ENCODE measurements at regions not wholly inside any gene's neighbourhood (a gene's known extent, or its start where the extent isn't known, plus 50 kb on each side); places are given as distances from the start of the nearest gene placed in this dataset.

DNA sequence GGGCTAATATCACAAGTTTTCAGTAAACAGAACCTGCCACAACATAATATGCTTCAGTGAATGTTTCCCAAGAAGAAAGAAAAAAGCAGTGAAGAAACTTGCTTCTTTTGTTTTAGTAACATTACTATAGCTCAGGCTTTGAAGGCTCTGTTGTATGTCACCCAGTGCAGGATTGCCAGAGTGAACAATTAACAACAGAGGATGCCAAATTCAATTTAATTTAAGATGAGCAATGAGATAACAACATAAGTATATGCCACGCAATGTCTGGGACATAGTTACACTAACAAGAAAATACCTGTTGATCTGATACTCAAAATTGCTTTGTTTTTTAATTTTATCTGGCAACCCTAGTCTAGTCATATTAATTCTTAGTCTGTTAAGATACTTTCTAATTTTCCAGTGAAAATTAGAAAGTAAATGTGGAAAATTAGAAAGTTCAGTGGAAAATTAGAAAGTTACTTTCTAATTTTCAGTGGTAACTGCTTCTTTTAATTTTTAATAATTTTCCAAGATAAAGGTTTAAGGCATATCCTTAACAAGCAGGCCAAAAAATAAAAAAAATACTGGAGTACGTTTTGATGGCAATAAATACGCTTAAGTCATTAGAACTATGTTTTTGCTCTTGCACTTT lies 336.3 kb downstream of the SLITRK6 start:
- DNase-seq (ENCODE audit: low spot score): no peak

DNA sequence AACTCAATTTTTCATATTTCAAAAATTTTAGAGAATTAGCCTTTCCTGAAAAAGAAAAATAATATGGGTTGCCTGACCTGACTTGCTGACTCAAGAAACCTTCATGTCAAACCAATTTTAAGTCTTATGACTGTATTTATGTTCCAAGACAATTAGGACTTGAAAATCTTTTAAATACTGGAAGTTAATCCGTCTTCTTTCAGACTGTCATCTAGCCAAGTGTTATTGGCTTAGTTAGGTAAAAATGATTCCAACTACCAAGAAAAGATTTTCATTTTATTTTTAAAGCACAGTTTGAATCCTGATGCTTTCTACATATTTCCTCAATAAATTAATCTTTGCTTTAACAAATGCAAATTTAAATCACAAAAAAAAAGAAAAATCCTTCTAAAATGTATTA lies 337.6 kb downstream of the SLITRK6 start:
- no peak for DNase-seq (ENCODE audit: low spot score)

DNA sequence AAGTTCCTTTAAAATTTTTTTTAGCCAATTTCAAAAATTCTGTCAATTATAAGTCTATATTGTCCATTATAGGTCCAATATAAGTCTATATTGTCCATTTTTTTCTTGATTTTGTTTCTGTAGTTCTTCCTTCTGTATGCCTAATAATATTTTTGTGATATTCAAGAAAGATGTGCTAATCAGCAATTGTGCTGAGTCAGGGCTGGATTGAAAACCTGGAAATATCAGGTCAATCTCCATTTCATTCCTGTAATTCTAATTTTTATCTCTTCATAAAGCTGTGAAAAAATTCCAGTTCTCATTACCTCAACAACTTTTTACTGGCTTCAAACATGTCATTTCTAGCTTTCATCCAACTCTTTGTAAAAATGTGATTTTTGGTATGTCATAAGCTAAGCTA lies 353.7 kb downstream of the SLITRK6 start:
- no peak for DNase-seq (ENCODE audit: low spot score)

DNA sequence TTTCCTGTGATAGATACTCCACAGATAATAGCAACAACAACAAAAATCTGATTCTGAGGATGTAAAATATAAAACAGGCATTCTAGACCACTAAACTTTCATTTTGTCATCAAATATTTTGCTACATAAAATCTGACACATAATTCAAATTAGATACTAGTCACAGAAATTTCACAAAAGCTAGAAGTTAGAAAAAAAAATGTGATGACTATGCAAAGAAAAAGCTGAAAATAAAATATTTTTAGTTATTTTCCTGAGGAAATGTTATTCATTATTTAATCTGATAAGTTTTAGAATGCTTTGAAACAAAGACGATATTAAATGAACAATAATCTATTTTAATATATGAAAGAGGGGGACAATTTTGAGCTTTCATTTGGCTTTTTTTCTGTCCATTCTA lies 357.2 kb downstream of the SLITRK6 start:
- no peak for DNase-seq (ENCODE audit: low spot score)

DNA sequence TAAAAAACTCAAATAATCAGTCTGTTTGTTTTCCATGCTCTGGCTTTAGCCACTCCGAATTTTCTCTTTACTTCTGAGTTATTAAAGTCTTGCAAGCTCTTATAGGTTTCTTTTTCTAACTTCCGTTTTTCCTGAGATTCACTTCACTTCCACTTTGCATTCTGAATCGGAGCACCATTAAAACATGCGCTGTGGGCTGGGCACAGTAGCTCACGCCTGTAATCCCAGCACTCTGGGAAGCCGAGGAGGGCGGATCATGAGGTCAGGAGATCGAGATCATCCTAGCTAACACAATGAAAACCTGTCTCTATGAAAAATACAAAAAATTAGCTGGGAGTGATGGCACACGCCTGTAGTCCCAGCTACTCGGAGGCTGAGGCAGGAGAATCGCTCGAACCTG lies 357.9 kb downstream of the SLITRK6 start:
- DNase-seq (ENCODE audit: low spot score): no peak

DNA sequence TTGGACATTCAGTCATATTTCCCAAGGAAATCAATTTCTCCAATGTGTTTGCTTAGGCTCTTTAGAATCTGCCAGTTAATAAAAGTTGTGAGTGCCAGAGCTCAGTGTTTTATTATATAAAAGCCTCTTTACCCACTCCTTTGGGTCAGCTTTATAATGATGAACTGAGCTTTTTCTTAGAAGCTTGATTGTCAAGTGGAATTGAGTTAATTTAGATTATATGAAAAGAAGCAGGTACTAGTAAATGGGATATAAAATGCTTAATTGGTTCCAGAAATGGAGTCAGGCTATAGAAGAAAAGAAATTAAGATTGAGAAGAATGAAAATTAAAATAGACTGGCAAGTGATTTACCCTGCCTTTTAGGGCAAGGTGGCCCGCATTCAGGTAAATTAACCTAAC lies 363.2 kb downstream of the SLITRK6 start:
- no peak for DNase-seq (ENCODE audit: low spot score)

DNA sequence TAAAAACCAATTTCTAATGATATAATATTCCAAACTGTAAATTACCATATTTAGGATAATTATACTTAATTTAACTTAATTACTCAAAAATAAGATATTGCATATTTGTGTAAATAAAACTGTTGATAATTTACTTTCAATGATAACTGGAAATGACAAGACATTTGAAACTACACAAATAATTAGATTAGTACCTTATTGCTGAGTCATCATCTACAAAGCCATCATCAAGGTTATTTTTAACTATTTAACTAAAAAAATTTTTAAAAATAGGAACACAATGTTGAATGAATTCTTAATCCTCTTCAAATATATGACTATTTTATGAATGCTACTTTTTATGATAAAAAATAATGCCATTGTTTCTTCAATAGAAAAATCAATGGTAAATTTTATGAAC lies 364.3 kb downstream of the SLITRK6 start:
- DNase-seq (ENCODE audit: low spot score): no peak

DNA sequence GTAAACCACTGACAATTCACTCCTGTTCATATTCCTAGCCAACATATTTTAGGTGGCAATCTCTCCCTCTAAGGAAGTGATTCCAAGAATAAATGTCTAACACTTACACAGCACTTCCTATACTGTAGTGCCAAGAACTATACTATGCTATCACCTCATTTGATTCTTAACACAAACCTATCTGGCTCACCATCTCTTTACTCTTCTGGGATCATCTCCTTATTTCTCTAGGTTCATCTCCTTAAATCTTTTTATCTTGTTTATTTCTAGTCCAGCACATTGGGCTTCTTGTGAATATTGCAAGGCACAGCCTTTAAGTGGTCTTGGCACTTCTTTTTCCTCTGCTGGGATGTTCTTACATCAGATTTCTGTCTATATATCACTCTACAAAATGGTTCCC lies 366.3 kb downstream of the SLITRK6 start:
- no peak for DNase-seq (ENCODE audit: low spot score)

DNA sequence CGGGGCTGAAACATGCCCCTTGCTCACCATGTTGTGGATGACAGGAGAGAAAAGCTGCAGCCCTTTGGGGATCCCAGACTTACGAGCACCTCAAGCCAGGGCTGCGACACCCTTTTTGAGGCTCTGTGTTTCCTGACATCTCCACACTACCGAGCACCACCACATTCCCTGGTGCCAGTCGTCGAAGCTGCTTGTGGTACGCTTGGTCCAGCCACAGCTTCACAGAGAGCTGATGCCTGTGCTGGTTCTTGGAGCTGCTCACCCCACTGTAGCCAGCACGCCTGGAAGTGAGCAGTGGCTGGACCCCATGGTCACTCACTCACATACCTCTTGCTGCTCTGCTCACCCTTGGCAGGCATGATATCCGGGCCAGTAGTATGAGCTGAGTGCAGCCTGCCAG lies 367.5 kb downstream of the SLITRK6 start:
- DNase-seq (ENCODE audit: low spot score): no peak

DNA sequence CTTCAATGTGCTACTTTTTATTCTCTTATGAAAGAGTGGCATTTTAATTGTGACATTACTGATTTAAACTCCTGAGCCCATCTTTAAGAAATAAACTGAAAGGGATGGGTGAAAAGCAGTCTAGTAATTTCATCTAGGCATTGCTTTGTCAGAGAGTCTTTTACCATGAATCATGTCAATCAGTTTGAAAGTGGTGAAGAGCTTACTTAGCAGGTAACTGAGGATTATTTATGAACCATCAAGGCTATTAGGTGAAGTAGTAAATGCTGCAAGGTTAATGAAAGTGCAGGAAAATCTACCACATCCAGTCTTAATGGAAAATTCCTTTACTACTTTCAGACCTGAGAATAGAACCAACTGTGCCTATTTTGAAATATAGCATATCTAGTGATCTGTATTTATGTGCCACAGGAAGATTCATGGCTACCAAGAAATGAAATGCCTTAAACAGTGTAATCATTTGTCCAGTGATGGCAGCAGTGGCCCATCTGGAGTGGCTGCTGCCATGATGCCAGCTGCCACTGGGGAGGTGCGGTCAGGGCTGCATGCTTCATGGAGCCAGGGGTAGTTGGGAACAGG lies 368.9 kb downstream of the SLITRK6 start:
- DNase-seq (ENCODE audit: low spot score): no peak

DNA sequence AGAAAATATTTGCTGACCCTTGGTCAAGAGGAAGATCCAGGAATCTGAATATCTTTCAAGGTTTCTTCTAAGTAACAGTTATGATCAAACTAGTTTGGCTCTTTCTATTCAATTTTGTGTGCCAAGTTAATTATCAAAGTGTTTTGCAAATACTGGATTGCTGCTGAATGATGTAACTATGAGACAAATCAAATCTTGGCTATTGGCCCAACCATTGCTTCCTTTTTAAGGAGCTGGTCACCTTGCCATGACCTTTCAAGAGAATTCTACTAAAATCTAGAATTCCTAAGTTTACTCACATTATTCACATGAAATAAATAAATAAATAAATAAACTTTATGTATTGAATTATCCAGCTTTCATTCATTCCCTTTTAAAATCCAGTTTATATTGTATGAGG lies 371.8 kb downstream of the SLITRK6 start:
- no peak for DNase-seq (ENCODE audit: low spot score)

DNA sequence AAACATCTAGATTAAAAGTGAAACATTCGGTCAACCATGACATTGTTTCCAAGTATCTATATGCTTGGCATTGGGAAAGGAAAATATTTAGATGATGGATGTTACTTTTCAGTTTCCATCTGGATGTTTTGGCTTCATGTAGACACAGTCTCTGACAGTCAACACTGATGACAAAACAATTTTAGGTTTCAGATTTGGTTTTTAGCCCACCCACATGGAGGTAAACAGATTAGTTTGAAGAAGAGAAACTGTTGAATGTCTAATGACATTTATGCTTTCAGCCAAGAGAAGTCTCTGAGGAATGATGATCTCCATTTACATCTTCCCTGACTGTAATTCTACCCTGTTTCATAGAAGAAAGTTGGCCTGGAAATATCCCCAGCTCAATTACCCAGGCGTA lies 379.1 kb downstream of the SLITRK6 start:
- no peak for DNase-seq (ENCODE audit: low spot score)

DNA sequence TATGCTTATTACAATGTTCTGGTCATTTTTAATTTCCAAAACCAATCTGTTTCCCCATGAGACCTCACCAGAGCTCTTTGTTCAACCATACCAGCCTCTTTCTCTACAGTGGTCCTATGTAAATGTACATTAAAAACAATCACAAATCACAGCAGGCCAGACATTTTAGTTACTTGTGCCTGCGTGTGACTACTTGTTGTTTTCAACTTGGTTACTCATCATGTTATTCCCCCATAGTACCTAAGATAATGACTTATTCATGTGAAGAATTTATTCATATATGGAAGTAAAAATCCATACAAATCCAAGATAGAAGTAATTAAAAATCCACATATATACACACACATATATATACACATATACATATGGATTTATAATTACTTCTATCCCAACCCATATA lies 379.6 kb downstream of the SLITRK6 start:
- DNase-seq (ENCODE audit: low spot score): no peak

DNA sequence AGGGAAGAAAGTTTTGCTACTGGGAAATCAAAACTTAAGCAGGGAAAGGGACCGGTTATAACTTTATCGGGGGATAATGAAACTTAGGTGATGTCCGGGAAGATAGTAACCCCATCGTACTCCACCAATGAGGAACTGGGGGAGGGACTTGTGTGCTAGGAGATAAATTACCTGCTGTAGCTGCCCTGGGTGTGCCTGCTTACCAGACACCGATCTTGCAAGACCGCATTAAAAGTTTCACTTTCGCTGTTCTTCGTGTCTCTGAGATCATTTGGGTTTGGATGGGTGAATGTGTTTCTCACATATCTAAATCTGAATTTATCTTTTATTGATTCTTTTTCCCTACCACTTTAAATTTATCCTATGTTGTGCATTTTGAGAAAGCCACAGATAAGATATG lies 381.4 kb downstream of the SLITRK6 start:
- DNase-seq (ENCODE audit: low spot score): no peak

DNA sequence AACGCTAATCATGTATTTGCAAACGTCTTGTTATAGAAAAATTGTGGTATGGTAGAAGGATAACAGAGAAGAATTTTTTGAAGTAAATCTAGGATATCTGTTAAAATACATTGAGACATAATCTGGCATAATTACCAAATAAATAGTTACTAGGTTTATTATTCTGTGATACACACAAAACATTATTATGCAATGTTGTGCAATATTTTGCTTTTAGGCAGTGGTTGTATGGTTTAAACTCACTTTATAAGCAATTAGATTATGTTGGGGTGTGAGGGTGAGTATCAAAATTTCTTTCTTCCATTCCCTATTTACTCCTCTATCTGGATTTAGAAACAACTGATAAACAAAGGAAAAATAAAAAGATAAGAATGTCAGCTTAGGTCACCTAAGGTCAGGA lies 385.6 kb downstream of the SLITRK6 start:
- DNase-seq (ENCODE audit: low spot score): no peak

DNA sequence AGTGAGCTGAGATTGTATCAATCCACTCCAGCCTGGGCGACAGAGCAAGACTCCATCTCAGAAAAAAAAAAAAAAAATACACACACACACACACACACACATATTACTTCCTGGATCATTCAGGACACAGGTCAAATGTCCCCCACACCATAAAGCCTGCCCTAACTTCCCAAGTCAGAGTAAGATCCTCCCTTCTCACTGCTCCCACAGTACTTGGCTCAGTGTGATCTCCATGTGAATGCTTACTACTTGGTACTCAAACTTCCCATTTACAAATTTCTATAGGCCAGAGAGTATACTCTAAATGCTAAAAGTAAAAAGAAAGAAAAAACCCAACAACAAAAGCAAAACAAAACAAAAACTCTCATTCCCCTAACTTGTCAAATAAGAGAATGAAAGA lies 386.8 kb downstream of the SLITRK6 start:
- DNase-seq (ENCODE audit: low spot score): no peak

DNA sequence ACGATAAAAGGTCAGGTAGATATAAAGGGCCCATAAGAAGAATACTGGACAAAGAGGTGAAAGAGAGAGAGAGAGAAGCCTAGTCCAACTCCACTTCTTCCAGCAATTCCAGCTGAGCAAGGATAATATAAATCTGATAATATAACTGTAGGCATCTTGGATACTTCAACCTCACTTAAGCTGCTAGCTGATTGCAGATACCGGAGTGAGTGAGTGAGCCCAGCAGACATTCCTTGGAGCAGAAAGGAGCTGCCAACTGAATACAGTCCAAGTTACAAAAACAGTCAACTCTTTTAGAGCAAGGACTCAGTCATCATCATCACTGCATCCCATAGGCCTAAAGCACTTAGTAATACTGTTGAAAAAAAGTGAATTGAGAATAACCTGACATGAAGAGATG lies 387.6 kb downstream of the SLITRK6 start:
- no peak for DNase-seq (ENCODE audit: low spot score)

DNA sequence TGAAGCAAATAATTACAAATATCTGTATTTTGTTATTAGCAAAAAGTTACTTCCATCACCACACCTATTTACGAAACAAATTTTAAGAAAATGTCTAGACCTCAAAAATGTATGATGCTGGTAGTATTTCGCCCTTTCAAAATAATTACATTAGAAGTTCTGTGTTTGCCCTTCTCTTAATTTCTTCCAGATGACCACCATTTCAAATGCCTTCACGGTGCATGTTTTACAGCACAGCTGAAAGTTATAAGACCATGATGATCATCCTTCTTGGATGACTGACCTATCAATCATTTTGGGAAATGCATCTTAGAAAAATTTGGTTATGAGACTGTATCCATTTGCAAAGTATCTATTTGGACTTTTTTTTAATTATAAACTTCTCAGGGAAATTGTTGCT lies 390.8 kb downstream of the SLITRK6 start:
- DNase-seq (ENCODE audit: low spot score): no peak

DNA sequence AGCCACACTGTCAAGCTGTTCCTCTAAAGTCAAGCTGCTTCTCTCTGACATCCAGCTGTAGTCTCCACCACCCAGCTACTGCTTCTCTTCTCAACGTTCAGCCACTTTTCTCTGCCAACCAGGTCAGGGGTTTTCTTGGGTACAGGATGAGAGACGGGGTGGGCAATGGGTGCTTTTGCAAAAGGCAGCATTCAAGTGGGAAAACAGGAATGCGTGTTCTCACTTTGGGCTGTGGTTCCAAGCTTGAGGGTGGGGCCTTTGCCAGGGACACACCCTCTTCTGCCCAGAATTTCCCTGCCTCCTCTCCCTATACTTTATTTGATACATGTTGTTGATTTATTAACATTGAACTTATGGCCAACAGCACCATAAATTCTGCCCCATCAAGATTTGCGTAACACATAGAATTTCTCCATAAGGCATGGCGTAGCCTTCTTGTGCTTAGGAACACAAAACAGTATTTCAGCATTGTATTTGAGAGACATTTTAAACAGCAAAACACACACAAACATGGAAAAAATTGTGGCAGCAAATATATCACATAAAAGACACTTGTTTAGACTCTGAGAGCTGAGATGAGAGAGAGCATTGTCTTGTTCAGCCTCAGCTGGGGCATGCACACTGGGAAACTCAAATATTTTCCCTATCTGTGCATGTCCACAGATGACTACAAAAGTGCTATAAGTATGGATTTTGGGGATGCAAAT lies 392.8 kb downstream of the SLITRK6 start:
- DNase-seq (ENCODE audit: low spot score): no peak

DNA sequence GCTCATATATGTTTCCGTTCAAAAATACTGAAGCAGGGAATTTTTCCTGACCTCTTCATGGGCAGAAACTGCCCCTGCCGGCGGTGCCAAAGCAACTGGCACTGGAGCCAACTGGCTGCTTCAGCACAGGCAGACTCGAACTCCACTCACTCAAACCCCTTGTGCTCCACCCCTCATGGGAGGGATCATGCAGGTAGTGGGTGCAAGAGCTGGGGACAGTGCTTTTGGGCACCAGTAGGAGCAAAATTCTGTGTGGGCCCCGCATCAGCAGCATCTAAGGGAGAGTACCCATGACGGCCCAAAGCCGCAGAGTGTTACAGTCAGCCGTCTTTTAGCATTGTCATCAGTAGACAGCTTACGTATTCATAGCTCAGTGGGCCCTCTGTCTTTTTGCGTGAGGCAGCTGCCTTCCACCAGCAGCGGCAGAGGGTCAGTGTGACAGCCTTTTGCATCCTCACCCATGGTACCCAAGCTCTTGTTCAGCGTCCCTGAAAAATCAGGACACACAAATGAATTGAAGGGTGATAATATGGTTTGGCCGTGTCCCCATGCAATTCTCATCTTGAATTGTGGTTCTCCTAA lies 393.8 kb downstream of the SLITRK6 start:
- no peak for DNase-seq (ENCODE audit: low spot score)

DNA sequence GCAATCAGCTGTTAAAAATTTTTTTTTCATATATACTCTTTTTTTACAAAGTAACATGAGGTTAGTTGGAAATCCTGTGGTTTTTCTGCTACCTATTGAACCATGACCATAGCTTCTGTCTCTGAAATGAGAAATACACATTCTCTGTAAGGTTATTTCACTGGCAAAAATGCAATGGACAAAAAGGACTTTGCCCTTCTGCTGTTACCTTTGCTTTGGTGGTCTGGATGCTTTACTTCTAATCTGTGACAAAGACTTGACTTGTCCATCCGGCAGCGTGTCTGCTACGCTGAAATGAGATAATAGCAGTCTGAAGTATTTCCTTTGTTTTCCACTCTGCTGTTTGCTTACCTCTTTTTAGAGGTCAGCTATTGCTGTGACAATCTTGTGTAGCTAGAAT lies 412.8 kb downstream of the SLITRK6 start:
- DNase-seq (ENCODE audit: low spot score): no peak

DNA sequence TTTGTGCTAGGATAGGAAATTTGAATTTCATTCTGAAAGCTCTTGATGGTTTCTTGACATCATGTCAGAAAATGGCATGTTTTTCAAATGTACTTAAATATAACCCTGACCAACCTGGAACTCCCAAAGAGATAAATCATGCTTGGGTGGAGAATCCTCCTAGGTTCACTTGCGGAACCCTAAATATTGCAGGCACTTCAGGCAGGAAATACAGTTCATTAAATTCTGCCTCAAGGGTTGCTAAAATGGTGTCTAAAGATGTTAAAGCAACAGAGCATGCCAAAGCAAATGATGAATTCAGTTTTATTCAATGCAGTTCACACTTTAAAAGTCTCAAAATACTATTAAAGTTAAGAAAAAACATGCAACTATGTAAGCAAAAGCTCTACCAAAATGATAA lies 415.9 kb downstream of the SLITRK6 start:
- DNase-seq (ENCODE audit: low spot score): no peak

DNA sequence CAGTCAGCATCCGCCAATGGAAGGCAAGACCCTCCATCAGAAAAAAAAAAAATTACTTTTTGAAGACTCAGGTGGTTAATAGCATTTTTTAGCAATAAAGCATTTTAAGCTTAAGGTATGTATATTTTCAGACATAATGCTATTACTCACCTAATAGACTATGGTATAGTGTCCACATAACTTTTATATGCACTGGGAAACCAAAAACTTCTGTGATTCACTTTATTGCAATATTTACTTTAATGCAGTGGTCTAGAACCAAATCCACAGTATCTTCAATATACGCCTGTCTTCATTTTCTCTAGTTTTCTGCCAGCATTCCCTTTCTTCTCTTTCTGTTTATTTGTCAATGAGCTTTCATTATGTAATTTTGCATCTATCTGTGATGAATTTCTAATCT lies 418.1 kb downstream of the SLITRK6 start:
- no peak for DNase-seq (ENCODE audit: low spot score)

DNA sequence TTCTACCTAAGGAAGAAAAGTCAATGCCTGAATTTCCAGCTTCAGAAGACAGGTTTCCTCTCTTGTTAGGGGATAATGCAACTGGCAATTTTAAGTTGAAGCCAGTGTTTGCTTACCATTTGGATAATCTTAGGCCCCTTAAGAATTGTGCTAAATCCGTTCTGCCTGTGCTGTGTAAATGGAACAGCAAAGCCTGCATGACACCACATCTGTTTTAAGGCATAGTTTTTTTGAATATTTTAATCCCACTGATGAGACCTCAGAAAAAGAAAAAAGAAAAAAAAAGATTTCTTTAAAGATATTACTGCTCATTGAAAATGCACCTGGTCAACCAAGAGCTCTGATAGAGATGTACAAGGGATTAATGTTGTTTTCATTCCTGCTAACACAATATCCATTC lies 419.2 kb downstream of the SLITRK6 start:
- DNase-seq (ENCODE audit: low spot score): no peak
